ENCODE measurements at regions not wholly inside any gene's neighbourhood (a gene's known extent, or its start where the extent isn't known, plus 50 kb on each side); places are given as distances from the start of the nearest gene placed in this dataset.
"Not testable (repeated sequence)": the region's sequence is repeated elsewhere in the genome, so short reads cannot be mapped to it uniquely, and the experiment has no call there.

DNA sequence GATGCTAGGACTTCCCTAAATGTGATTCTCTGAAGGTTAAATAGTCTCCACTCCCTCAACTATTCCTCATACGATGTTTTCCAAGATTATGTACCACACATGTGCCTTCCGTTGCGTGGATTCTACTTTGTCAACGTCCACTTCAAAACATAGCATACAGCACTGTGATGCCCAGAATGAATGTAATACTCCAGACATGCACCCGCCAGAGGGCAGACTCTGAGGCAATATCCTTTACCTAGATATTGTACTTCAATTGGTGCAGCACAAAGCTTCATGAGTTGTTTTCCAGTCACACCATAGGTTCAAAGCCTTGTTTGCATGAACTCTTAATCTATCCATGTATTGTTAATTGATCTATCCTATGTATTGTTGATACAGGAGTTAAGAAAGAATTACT is 201.0 kb upstream of the NABP1 start:
- no peak for DNase-seq

DNA sequence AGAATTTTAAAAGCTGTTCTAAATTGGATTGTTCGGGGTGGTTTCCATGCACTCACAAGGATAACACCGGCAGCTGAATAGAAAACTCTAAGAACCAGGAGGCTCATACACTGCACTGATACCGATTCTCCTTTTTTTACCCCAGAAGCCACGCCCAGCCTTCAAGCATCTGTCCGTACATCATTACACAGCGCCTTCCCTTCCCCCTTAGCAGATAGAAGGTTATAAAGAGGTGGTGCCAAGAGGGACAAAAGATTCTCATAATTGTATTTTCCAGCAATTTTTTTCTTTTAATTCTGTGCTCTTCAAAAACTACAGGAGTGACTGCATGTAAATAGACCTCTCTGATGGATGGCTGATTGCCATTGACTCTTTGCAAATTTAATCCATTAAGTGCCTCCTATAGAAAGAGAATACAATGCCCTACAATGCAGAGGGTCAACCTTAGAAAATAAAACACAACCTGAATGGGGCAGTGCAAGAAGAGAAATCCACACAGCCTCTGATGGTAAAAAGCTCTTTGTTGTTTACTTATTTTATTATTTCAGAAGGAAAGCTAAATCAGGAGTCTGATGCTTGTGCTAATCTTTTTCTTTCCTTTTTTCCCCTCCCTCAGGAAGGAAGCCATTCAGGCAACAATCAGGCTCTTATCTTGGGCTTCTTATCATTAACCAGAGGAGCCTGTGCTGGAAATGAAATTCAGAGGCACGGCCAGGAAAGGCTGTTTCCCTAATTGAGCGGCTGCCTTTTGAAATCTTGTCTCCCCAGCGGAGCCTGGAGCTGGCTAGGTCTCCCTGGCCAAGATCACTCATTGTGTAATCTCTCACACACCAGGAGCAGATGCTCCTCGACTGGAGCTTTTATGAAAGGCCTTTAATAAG is 198.9 kb upstream of the NABP1 start:
- peak; percentile 34 for DNase-seq

DNA sequence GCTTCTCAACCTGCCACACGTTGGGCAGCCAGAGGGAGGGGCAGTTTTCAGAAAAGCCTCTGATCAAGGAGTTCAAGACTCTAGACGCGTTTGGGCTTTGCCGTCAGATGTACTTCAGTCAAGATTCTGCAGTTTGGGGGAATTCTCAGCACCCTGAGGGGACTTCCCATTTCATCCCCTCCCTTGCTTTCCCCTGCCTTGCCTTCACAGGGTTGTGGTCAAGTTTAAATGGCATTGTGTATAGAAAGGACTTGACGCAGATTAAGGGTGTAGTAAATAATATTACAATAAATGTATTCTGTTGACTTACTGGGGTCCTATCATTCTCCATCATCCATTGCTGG is 198.3 kb upstream of the NABP1 start:
- no peak for DNase-seq

DNA sequence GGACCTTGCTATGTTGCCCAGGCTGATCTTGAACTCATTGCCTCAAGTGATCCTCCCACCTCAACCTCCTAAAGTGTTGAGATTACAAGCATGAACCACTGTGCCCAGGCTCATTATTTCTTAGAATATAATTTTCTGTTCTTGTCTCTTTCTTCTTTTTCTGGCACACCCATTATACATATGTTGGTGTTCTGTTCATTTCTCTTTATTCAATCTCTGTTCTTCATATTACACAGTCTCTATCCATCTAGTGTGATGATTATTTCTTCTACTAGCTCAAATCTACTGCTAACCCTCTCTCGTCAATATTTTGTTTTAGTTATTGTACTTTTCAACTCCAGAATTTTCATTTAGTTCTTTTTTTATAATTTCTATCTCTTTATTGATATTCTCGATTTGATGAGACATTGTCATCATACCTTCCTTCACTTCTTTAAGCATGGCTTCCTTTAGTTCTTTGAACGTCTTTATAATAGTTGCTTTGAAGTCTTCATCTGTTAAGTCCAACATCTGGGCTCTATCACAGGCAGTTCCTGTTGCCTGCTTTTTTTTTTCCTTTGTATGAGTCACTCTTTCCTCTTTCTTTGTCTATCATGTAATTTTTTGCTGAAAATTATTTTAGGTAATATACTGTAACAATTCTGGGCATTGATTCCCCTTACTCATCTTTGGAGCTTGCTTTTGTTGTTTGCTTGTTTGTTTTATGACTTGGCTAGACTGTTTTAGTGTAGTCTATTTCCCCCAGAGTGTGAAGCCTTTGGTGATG is 196.4 kb upstream of the NABP1 start:
- DNase-seq: no peak

- no peak for DNase-seq
Measured at GRCh38 chr2:191483117-191483516, 194.8 kb upstream of the NABP1 start.

DNA sequence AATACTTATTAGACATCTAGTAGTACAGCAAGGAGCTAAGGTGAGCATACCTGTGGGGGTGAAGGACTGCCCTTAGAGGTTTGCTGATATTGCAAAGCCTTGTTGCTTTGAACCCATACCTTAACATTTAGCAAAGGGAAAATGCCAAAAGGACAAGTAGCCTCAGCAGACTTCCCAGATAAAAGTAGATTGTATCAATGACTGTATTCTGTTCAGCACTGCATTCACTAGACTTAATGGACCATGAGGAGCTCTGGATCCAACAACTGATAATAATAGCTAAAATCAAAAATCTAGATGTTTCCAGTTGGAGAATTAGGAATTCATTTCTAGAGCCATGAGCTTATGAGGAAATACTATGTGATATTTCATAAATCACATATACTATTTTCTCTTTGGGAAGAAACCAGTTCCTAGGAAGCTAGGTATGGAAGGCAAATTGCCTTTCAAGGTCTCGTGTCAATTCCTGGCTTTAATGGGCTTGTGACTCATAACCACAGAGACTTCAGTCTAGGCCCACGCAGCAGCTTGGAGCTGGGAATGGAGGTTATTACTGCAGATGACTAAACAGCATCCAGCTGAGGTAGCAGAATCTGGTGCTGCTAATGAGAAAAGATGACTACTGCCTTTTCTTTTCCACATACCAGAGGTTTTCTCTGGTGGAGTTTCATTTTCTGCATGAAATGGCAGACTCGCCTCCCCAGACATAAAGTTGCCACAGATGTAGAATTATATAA is 191.2 kb upstream of the NABP1 start:
- DNase-seq: no peak

DNA sequence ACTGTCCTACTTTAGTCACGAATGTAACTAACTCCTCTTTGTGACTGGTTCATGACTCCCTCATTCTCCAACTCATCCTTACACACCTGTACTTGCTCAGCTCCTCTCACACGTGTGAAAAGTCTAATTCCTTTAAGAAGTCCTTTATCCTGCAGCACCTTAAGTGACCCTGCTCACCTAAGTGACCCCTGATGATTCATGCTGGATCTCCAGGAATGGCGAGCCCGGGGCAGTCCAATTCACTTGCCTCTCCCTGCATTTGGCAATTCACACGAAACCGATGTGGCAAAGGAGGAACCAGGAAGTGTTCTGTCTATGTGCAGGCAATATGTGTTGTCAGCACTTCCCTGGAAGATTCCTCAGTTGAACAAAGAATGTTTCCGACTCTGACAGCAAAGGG is 189.8 kb upstream of the NABP1 start:
- no peak for DNase-seq

DNA sequence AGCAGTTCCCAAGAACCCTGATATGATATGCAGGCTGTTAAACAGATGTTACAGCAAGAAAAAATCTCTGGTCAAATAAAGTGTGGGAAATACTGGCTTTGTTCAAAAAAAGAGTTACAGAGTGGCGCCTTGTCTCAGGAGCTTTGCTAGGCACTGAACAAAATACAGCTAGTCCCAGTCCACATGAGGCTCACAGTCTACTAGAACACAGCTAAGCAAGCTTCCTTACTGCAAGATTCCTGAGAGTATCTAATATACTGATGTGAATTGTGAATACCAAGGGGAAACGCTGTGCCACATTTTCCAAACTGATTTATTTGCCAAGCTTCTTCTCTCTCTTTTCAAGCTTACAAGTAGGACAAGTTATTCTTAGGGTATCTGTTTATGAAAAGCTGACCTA is 188.8 kb upstream of the NABP1 start:
- DNase-seq: no peak

- no peak for DNase-seq
Measured at GRCh38 chr2:191496838-191497237, 181.1 kb upstream of the NABP1 start.

- no peak for DNase-seq
Measured at GRCh38 chr2:191497822-191498221, 180.1 kb upstream of the NABP1 start.

DNA sequence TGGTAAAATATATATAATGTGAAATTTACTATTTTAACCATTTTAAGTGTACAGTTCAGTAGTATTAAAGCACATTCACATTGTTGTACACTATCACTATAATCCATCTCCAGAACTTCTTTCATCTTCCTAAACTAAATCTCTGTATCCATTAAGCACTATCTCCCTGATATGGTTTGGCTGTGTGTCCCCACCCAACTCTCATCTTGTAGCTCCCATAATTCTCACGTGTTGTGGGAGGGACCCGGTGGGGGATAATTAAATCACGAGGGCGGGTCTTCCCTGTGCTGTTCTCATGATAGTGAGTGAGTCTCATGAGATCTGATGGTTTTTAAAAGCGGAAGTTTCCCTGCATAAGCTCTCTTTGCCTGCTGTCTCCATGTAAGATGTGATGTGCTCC is 178.9 kb upstream of the NABP1 start:
- DNase-seq: no peak

- DNase-seq: peak; percentile 81
Measured at GRCh38 chr2:191499874-191500565, 177.9 kb upstream of the NABP1 start.

- no peak for DNase-seq
Measured at GRCh38 chr2:191500566-191500883, 177.4 kb upstream of the NABP1 start.

DNA sequence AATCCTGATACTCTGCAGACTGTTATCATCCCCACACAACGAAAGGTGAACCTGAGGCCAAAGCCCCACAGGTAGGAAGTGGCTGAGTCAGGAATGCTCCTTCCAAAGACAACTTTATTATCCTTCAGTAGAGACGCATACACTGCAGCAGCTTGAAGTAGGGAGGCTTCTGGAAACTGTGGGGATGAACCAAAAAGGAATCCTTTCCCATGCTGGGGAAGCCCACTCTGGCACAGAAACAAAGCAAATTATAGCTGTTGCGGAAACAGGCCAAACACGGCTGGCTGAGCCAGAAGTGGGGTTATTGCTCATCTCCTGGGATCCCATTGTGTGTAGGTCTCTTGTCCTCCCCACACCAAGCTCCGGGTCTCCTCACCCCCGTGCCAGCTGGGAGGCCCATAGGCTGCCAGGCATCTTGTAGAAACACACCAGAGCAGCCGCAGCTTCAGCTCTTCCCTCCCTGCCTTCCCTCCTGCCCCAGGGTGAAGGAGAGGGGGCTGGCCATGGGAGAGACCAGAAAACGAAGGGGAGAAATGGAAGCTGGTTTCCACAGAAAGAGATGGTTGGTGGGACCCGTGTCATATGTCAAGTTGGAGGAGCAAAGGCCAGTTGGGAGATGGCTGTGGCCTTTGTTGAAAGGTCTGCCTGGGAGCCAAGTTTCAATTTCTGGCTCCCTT is 176.9 kb upstream of the NABP1 start:
- peak; percentile 78 for DNase-seq

DNA sequence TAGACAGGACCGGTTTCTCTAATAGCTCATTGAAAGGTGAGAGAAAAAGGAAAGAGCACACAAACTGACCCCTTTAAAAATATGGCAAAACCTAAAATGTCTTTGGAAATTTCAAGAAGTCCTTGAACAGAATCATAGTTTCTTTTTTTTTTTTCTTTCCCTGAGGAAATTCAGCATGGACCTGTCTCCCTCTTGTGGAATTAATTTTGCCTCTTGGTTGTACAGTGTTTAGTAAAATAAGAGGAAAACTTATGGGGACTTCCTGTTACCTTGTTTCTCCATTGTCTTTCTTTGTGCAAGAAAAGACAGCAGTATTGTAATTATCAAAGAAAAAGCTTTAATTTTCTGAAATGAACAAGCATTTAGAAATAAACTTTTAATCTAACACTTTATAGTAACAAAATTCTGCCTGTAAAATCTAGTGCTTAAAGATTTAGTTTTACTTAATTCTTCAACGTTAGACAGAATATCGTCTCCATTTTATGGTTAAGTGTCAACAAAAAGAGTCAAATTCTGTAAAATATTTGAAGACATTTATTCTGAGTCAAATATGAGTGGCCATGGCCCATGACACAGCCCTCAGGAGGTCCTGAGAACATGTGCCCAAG is 176.3 kb upstream of the NABP1 start:
- no peak for DNase-seq

- no peak for DNase-seq
Measured at GRCh38 chr2:191506515-191506914, 171.4 kb upstream of the NABP1 start.

GRCh38 chr2:191507252-191507853 is 170.6 kb upstream of the NABP1 start:
- not testable (repeated sequence) for DNase-seq

DNA sequence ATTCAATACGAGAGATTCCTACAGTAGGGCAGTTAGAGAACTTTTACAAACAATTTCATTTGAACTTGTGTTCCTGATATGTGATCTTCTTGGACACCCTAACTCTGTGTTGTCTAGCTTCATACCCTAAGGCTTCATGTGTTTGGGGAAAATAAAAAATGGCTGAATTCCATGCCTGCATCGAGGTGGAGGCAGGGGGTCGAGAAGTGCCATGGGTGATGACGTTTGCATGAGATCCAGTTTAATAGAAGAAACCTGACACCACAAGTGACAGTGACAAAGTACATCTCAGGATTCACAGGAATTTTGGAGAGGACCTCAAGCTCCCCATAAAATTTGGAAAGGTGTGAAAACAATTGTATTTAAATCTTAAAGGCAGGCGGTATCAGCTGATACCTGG is 169.2 kb upstream of the NABP1 start:
- DNase-seq: no peak

GRCh38 chr2:191512216-191512835 is 165.6 kb upstream of the NABP1 start:
- DNase-seq: no peak

DNA sequence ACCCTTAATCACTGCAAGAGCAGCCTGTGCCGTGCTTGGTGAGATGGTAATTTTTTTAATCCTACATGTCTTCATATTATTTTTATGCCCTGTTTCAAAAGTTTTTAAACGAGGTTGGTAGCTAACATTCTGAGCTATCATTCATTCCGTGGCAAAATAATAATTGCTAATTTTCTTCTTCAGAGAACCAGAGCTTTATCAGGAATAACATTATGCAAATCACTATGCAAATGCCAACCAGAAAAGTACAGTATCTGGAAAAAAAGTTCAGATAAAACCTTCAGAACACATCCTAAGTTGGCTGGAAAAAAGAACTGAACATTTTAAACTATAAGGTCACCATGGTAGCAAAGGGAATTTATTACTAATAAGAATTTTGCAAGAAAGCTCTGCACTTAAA is 165.1 kb upstream of the NABP1 start:
- DNase-seq: no peak

- DNase-seq: no peak
Measured at GRCh38 chr2:191514613-191515012, 163.3 kb upstream of the NABP1 start.
